ENCODE measurements at regions not wholly inside any gene's neighbourhood (a gene's known extent, or its start where the extent isn't known, plus 50 kb on each side); places are given as distances from the start of the nearest gene placed in this dataset.

DNA sequence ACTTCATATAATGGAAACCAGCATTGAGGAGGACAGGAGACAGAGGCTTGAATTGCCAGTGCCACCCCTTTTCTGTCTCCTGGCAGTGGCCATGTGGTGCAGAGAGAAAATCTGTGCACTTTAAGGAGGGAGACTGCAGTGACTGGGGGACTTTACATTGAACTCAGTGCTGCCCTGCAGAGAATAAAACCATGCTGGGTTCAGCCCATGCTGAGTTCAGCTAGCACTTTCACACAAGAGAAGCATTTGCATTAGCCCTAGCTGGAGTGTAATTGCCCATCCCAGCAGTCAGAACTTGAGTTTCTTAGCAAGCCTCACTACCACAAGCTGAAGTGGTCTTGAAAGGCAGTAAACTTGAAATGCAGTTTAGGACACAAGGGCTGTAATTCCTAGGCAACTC, 677.5 kb downstream of the ZPLD1 start:
- Histone ChIP-seq H2AFZ (ENCODE audit: low read length) (no peak overlapping the region), H3K36me3 (replicated peaks; ENCODE audit: insufficient read depth, low read length) (no peaks in the 10 kb centered on the region), H3F3A (ENCODE audit: insufficient read depth, low read length) (no peaks in the 10 kb centered on the region), H3K79me2 (ENCODE audit: low read length) (no peaks in the 10 kb centered on the region), H3K27ac (ENCODE audit: low read length) (no peak overlapping the region), H3K27me3 (replicated peaks; ENCODE audit: insufficient read depth, low read length) (no peaks in the 10 kb centered on the region), H3K9me2 (replicated peaks; ENCODE audit: insufficient read depth, low read length) (no peaks in the 10 kb centered on the region), H3K4me2 (ENCODE audit: low read depth, low read length) (no peak overlapping the region), H3K4me1 (ENCODE audit: low read length) (no peaks in the 10 kb centered on the region), H4K20me1 (ENCODE audit: insufficient read depth, low read length) (no peaks in the 10 kb centered on the region), H3K4me3 (ENCODE audit: low read length) (no peak overlapping the region), H3K9ac (ENCODE audit: low read length) (no peak overlapping the region), H3K9me3 (replicated peaks; ENCODE audit: insufficient read depth, low read length) (no peaks in the 10 kb centered on the region)
- no peak for DNase-seq
- TF ChIP-seq, protein P1, sequence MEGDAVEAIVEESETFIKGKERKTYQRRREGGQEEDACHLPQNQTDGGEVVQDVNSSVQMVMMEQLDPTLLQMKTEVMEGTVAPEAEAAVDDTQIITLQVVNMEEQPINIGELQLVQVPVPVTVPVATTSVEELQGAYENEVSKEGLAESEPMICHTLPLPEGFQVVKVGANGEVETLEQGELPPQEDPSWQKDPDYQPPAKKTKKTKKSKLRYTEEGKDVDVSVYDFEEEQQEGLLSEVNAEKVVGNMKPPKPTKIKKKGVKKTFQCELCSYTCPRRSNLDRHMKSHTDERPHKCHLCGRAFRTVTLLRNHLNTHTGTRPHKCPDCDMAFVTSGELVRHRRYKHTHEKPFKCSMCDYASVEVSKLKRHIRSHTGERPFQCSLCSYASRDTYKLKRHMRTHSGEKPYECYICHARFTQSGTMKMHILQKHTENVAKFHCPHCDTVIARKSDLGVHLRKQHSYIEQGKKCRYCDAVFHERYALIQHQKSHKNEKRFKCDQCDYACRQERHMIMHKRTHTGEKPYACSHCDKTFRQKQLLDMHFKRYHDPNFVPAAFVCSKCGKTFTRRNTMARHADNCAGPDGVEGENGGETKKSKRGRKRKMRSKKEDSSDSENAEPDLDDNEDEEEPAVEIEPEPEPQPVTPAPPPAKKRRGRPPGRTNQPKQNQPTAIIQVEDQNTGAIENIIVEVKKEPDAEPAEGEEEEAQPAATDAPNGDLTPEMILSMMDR (IDR thresholded peaks at IDR 0.05; ENCODE audit: low read length), result no peak
- no peak for TF ChIP-seq EZH2 (optimal IDR thresholded peaks at IDR 0.05; ENCODE audit: low read depth, low read length)
- TF ChIP-seq EZH2phosphoT487 (IDR thresholded peaks at IDR 0.05; ENCODE audit: low read length), result no peak

DNA sequence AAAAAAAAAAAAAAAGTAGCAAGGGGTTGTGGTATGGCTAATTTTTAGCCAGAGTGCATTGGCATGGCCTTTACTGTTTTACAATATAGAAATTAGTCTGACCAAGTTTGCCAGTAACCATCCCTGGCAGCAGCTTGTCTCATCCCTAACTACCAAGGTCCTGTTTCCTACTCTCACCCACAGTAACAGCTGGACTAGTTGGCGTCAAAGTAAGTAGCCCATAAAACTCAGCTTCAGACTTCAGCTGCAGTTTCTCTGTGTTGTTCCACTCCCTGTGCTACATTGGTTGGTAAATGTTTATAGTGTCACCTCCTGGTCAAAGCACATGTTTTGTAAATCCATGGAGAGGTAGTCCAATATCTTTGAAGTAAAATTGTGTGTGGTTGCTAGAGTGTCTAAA, 691.3 kb downstream of the ZPLD1 start:
- Histone ChIP-seq H3K79me2 (ENCODE audit: low read length) (no peaks in the 10 kb centered on the region), H2AFZ (ENCODE audit: low read length) (no peak overlapping the region), H3K9me2 (replicated peaks; ENCODE audit: insufficient read depth, low read length) (no peaks in the 10 kb centered on the region), H3K27me3 (replicated peaks; ENCODE audit: insufficient read depth, low read length) (no peaks in the 10 kb centered on the region), H3K4me3 (ENCODE audit: low read length) (no peak overlapping the region), H3K27ac (ENCODE audit: low read length) (no peak overlapping the region), H3K4me1 (ENCODE audit: low read length) (no peaks in the 10 kb centered on the region), H4K20me1 (ENCODE audit: insufficient read depth, low read length) (no peaks in the 10 kb centered on the region), H3K4me2 (ENCODE audit: low read depth, low read length) (no peak overlapping the region), H3K9ac (ENCODE audit: low read length) (no peak overlapping the region), H3F3A (ENCODE audit: insufficient read depth, low read length) (no peaks in the 10 kb centered on the region), H3K36me3 (replicated peaks; ENCODE audit: insufficient read depth, low read length) (no peaks in the 10 kb centered on the region), H3K9me3 (replicated peaks; ENCODE audit: insufficient read depth, low read length) (no peaks in the 10 kb centered on the region)
- no peak for DNase-seq
- TF ChIP-seq EZH2 (optimal IDR thresholded peaks at IDR 0.05; ENCODE audit: low read depth, low read length), result no peak
- TF ChIP-seq, protein P1 (IDR thresholded peaks at IDR 0.05; ENCODE audit: low read length), result no peak
- TF ChIP-seq EZH2phosphoT487 (IDR thresholded peaks at IDR 0.05; ENCODE audit: low read length), result no peak

DNA sequence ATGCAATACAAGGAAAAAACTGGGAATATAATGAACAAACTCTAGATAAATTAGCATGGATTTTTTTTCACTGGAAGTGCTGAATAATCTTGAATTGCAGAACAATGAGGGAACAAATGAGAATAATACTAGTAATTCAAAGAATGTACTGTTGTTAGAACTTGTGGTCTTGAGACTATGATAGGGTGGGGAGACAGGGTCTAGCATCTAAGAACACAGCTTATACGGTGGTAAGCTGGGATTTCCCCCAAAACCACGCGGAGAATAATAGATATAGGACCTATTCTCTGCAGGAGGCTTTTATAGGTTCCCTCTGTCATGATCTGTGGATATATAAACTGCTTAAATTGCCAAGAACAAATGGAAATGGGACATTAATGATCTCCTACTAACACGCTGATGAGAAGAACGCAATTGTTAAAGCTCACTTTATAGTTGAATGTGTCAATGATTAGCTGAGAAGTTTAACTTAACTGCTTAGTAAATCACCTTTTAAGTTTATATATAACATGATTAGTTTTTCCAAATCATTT, 692.3 kb downstream of the ZPLD1 start:
- Histone ChIP-seq H3F3A (ENCODE audit: insufficient read depth, low read length) (no peaks in the 10 kb centered on the region), H3K4me2 (ENCODE audit: low read depth, low read length) (no peak overlapping the region), H3K4me1 (ENCODE audit: low read length) (no peaks in the 10 kb centered on the region), H3K4me3 (ENCODE audit: low read length) (no peak overlapping the region), H3K27me3 (replicated peaks; ENCODE audit: insufficient read depth, low read length) (no peaks in the 10 kb centered on the region), H3K9ac (ENCODE audit: low read length) (no peak overlapping the region), H3K27ac (ENCODE audit: low read length) (no peak overlapping the region), H3K9me3 (replicated peaks; ENCODE audit: insufficient read depth, low read length) (no peaks in the 10 kb centered on the region), H3K36me3 (replicated peaks; ENCODE audit: insufficient read depth, low read length) (no peaks in the 10 kb centered on the region), H3K79me2 (ENCODE audit: low read length) (no peaks in the 10 kb centered on the region), H2AFZ (ENCODE audit: low read length) (no peak overlapping the region), H4K20me1 (ENCODE audit: insufficient read depth, low read length) (no peaks in the 10 kb centered on the region), H3K9me2 (replicated peaks; ENCODE audit: insufficient read depth, low read length) (no peaks in the 10 kb centered on the region)
- no peak for DNase-seq
- TF ChIP-seq EZH2phosphoT487 (IDR thresholded peaks at IDR 0.05; ENCODE audit: low read length), result no peak
- no peak for TF ChIP-seq EZH2 (optimal IDR thresholded peaks at IDR 0.05; ENCODE audit: low read depth, low read length)
- TF ChIP-seq, protein P1 (IDR thresholded peaks at IDR 0.05; ENCODE audit: low read length), result no peak

Data from MM.1S (cell line).